H9 (cell line): ENCODE measurements at regions not wholly inside any gene's neighbourhood (a gene's known extent, or its start where the extent isn't known, plus 50 kb on each side); places are given as distances from the start of the nearest gene placed in this dataset.
A peak's percentile ranks its signal among the peaks of the same experiment; 100 is the strongest.

Experiments used
- DNase-seq: peaks from one replicate; pipeline ENCODE4 v3.0.0-alpha.2; 2017
- H2AFZ ChIP-seq: one replicate; pipeline ENCODE4 v1.6.1; 2013; ENCODE audit warnings: mild to moderate bottlenecking, low read length, control low read depth, moderate library complexity
- H2AK5ac ChIP-seq: 2 replicates; pipeline ENCODE4 v1.6.1; 2013; ENCODE audit warnings: low read length, control low read depth, mixed read lengths; ENCODE audit not compliant: insufficient read length
- H2BK120ac ChIP-seq: one replicate; pipeline ENCODE4 v1.6.1; 2013; ENCODE audit warnings: low read depth, mild to moderate bottlenecking, low read length, control low read depth, inconsistent platforms; ENCODE audit not compliant: poor library complexity, severe bottlenecking
- H2BK12ac ChIP-seq: 2 replicates; pipeline ENCODE4 v1.6.1; 2013; ENCODE audit warnings: low read length, control low read depth, mixed read lengths, low read depth; ENCODE audit not compliant: insufficient read length
- H2BK15ac ChIP-seq: 2 replicates; pipeline ENCODE4 v1.6.1; 2013; ENCODE audit warnings: low read depth, low read length, control low read depth
- H2BK20ac ChIP-seq: one replicate; pipeline ENCODE4 v1.6.1; 2013; ENCODE audit warnings: low read depth, mild to moderate bottlenecking, low read length, control low read depth, inconsistent platforms; ENCODE audit not compliant: poor library complexity, severe bottlenecking
- H2BK5ac ChIP-seq: 2 replicates; pipeline ENCODE4 v1.6.1; 2013; ENCODE audit warnings: low read length, control low read depth, mixed read lengths; ENCODE audit not compliant: insufficient read length
- H3K14ac ChIP-seq: 2 replicates; pipeline ENCODE4 v1.6.1; 2013; ENCODE audit warnings: low read length, control low read depth; ENCODE audit not compliant: insufficient read depth
- H3K18ac ChIP-seq: 2 replicates; pipeline ENCODE4 v1.6.1; 2013; ENCODE audit warnings: low read depth, mild to moderate bottlenecking, mixed read lengths, low read length, control low read depth; ENCODE audit not compliant: insufficient read length
- H3K23ac ChIP-seq: 2 replicates; pipeline ENCODE4 v1.6.1; 2013; ENCODE audit warnings: low read length, control low read depth, mixed read lengths, low read depth; ENCODE audit not compliant: insufficient read length
- H3K23me2 ChIP-seq: 2 replicates; pipeline ENCODE4 v1.6.1; 2013; ENCODE audit warnings: low read depth, mild to moderate bottlenecking, mixed read lengths, low read length, control low read depth; ENCODE audit not compliant: insufficient read length, poor library complexity, severe bottlenecking
- H3K27ac ChIP-seq: 2 replicates; pipeline ENCODE4 v1.5.1; 2013; ENCODE audit warnings: low read length, control low read depth, mixed read lengths, low read depth; ENCODE audit not compliant: insufficient read length
- H3K27me3 ChIP-seq: 2 replicates; pipeline ENCODE4 v1.6.1; 2013; ENCODE audit warnings: low read length, control low read depth, inconsistent platforms; ENCODE audit not compliant: insufficient read depth
- H3K4ac ChIP-seq: 2 replicates; pipeline ENCODE4 v1.6.1; 2013; ENCODE audit warnings: low read depth, mild to moderate bottlenecking, control low read depth, inconsistent platforms, low read length, moderate library complexity
- H3K4me1 ChIP-seq: 2 replicates; pipeline ENCODE4 v1.6.1; 2013; ENCODE audit warnings: low read length, control low read depth, inconsistent platforms; ENCODE audit not compliant: insufficient read depth
- H3K4me2 ChIP-seq: 2 replicates; pipeline ENCODE4 v1.6.1; 2013; ENCODE audit warnings: low read length, control low read depth, mixed read lengths; ENCODE audit not compliant: insufficient read length, insufficient read depth
- H3K56ac ChIP-seq: 2 replicates; pipeline ENCODE4 v1.6.1; 2013; ENCODE audit warnings: low read depth, mild to moderate bottlenecking, mixed read lengths, low read length, control low read depth; ENCODE audit not compliant: insufficient read length
- H3K79me1 ChIP-seq: 2 replicates; pipeline ENCODE4 v1.6.1; 2013; ENCODE audit warnings: low read depth, mild to moderate bottlenecking, moderate library complexity, low read length, control low read depth, inconsistent platforms; ENCODE audit not compliant: insufficient read depth, poor library complexity, severe bottlenecking
- H3K79me2 ChIP-seq: 2 replicates; pipeline ENCODE4 v1.6.1; 2013; ENCODE audit warnings: low read length, control low read depth, inconsistent platforms; ENCODE audit not compliant: insufficient read depth
- H3K9ac ChIP-seq: 2 replicates; pipeline ENCODE4 v1.6.1; 2013; ENCODE audit warnings: low read length, control low read depth, mixed read lengths; ENCODE audit not compliant: insufficient read length; ENCODE audit errors: extremely low read depth
- H3K9me3 ChIP-seq: one replicate; pipeline ENCODE4 v1.6.1; 2013; ENCODE audit warnings: low read depth, low read length, inconsistent platforms; ENCODE audit not compliant: control insufficient read depth
- H3T11ph ChIP-seq: one replicate; pipeline ENCODE4 v1.6.1; 2013; ENCODE audit warnings: mild to moderate bottlenecking, low read length, control low read depth, inconsistent platforms
- H4K20me1 ChIP-seq: one replicate; pipeline ENCODE4 v1.6.1; 2013; ENCODE audit not compliant: control insufficient read depth, insufficient read length, insufficient read depth
- H4K5ac ChIP-seq: 2 replicates; pipeline ENCODE4 v1.6.1; 2013; ENCODE audit warnings: low read depth, mild to moderate bottlenecking, mixed read lengths, low read length, control low read depth; ENCODE audit not compliant: insufficient read length
- H4K8ac ChIP-seq: replicated peaks from 2 replicates; pipeline ENCODE4 v1.6.1; 2013; ENCODE audit warnings: low read length, control low read depth, mixed read lengths, low read depth; ENCODE audit not compliant: insufficient read length
- H4K91ac ChIP-seq: 2 replicates; pipeline ENCODE4 v1.6.1; 2013; ENCODE audit warnings: low read depth, mild to moderate bottlenecking, moderate library complexity, mixed read lengths, low read length, control low read depth; ENCODE audit not compliant: insufficient read length
- H3K27ac Mint-ChIP-seq, 3 experiments: 2 replicates in 2 of 3; 3 replicates in 1 of 3; pipeline ENCODE4 v1.8.0; 2020 to 2021; ENCODE audit warnings: mixed read lengths in 3 of 3, mild to moderate bottlenecking in 1 of 3, moderate library complexity in 1 of 3
- H3K27me3 Mint-ChIP-seq: 2 replicates; pipeline ENCODE4 v1.8.0; 2021; ENCODE audit warnings: low read depth, mild to moderate bottlenecking, moderate library complexity, mixed read lengths
- H3K36me3 Mint-ChIP-seq, 3 experiments: 2 replicates in 2 of 3; 3 replicates in 1 of 3; pipeline ENCODE4 v1.8.0; 2020 to 2021; ENCODE audit warnings: low read depth in 3 of 3, mixed read lengths in 3 of 3; ENCODE audit not compliant: insufficient read depth in 1 of 3
- H3K4me1 Mint-ChIP-seq, 2 experiments: 2 replicates each; pipeline ENCODE4 v1.8.0; 2020; ENCODE audit warnings: mixed read lengths in 2 of 2
- H3K4me3 Mint-ChIP-seq, 2 experiments: 2 replicates in 1 of 2; 3 replicates in 1 of 2; pipeline ENCODE4 v1.8.0; 2020 to 2021; ENCODE audit warnings: mild to moderate bottlenecking in 2 of 2, mixed read lengths in 2 of 2, moderate library complexity in 1 of 2
- H3K9me3 Mint-ChIP-seq, 2 experiments: 2 replicates in 1 of 2; 3 replicates in 1 of 2; pipeline ENCODE4 v1.8.0; 2020; ENCODE audit warnings: mild to moderate bottlenecking in 2 of 2, mixed read lengths in 2 of 2, moderate library complexity in 1 of 2
- TF ChIP-seq, protein P1 (sequence below): fragments of 200-600 bp; sonication (generic); conservative IDR thresholded peaks from 3 replicates; pipeline ENCODE4 v1.8.0; 2021; ENCODE audit warnings: antibody characterized with exemption, mild to moderate bottlenecking

DNA sequence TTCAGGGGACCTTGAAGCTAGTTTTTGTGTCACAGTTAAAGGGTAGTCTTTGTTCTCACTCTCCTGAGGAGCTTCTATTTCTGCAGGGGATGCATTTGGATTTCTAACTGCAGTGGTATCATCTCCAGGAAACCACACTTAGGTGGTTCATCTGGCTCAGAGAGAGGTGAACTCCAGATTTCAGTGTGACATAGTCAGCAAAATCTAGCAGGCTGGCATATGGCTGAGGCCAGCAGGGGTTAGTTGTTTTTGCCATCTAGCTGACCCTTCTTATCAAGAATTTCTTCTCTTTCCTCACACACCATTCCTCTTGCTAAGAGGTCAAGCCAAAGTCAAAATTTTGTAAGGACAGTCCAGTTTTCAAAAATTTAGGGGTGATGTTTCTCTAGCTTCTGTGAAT, 248.2 kb downstream of the REEP3 start:
- Histone ChIP-seq H3K27me3 (no peaks in the 10 kb centered on the region), H2BK20ac (no peak overlapping the region), H3K79me2 (no peaks in the 10 kb centered on the region; the same call in 1 of the 2 replicates), H3K23ac (no peak overlapping the region), H2AFZ (no peak overlapping the region), H2AK5ac (no peak overlapping the region), H4K20me1 (no peaks in the 10 kb centered on the region), H3K23me2 (no peaks in the 10 kb centered on the region), H2BK12ac (no peak overlapping the region), H3K4ac (no peak overlapping the region), H3K18ac (no peak overlapping the region), H4K5ac (no peak overlapping the region), H4K91ac (no peak overlapping the region), H3K56ac (no peak overlapping the region), H3K27ac (no peak overlapping the region), H2BK120ac (no peak overlapping the region), H3K4me1 (peaks cover 5% of the 10 kb centered on the region; the same call in 1 of the 2 replicates), H2BK5ac (no peak overlapping the region), H3K4me2 (no peak overlapping the region), H3T11ph (no peak overlapping the region), H3K14ac (no peak overlapping the region), H2BK15ac (no peak overlapping the region), H4K8ac (no peak overlapping the region), H3K9ac (no peak overlapping the region), H3K79me1 (no peaks in the 10 kb centered on the region), H3K9me3 (no peaks in the 10 kb centered on the region)
- TF ChIP-seq, protein P1, sequence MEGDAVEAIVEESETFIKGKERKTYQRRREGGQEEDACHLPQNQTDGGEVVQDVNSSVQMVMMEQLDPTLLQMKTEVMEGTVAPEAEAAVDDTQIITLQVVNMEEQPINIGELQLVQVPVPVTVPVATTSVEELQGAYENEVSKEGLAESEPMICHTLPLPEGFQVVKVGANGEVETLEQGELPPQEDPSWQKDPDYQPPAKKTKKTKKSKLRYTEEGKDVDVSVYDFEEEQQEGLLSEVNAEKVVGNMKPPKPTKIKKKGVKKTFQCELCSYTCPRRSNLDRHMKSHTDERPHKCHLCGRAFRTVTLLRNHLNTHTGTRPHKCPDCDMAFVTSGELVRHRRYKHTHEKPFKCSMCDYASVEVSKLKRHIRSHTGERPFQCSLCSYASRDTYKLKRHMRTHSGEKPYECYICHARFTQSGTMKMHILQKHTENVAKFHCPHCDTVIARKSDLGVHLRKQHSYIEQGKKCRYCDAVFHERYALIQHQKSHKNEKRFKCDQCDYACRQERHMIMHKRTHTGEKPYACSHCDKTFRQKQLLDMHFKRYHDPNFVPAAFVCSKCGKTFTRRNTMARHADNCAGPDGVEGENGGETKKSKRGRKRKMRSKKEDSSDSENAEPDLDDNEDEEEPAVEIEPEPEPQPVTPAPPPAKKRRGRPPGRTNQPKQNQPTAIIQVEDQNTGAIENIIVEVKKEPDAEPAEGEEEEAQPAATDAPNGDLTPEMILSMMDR, result no peak
- no peak for DNase-seq
- no peaks in the 10 kb centered on the region for H3K27me3 Mint-ChIP-seq
- no peaks in the 10 kb centered on the region for H3K36me3 Mint-ChIP-seq
- H3K9me3 Mint-ChIP-seq, result no peaks in the 10 kb centered on the region
- H3K4me3 Mint-ChIP-seq, result no peak overlapping the region
- H3K27ac Mint-ChIP-seq, result 0 out of 7 replicates have a peak overlapping the region, but pooled peaks of 1 of the 3 experiments have one; percentile 81
- peaks cover 10 to 14% of the 10 kb centered on the region in 2 experiments for H3K4me1 Mint-ChIP-seq
